ENCODE measurements at regions not wholly inside any gene's neighbourhood (a gene's known extent, or its start where the extent isn't known, plus 50 kb on each side); places are given as distances from the start of the nearest gene placed in this dataset.

GRCh38 chr1:59104191-59104760, 192.6 kb upstream of the FGGY start:
- Histone ChIP-seq H3K27me3 (no peaks in the 10 kb centered on the region), H3K9me3 (no peaks in the 10 kb centered on the region), H3K4me1 (peaks cover 6% of the 10 kb centered on the region), H3K27ac (peak overlapping the region in 2 of 4 donors; percentile 1 to 50), H3K36me3 (replicated peaks in 1 of 2; ENCODE audit: insufficient read depth in 1 of 2, low read depth in 2 of 2) (no peaks in the 10 kb centered on the region), H3K4me3 (no peak overlapping the region)
- no peak for DNase-seq
- intact Hi-C loops (cut with DNase I): no loop called here
- WGBS, 2 donors: 21 to 29% methylated on average over 4 of the region's 4 CpGs
- TF ChIP-seq CTCF (IDR thresholded peaks at IDR 0.05): no peak
- no peak for TF ChIP-seq POLR2A (IDR thresholded peaks at IDR 0.05)
- ATAC-seq: peak; percentile 46

GRCh38 chr1:59105548-59106507, 191.1 kb upstream of the FGGY start:
- no peaks in the 10 kb centered on the region for H3K36me3 ChIP-seq (replicated peaks in 1 of 2; ENCODE audit: insufficient read depth in 1 of 2, low read depth in 2 of 2)
- ATAC-seq (peak; percentile 23), DNase-seq (peak in 1 of 4 donors; percentile 13)
- H3K27me3 ChIP-seq: no peaks in the 10 kb centered on the region
- H3K27ac ChIP-seq: peak overlapping the region in 1 of 4 donors; percentile 53
- no peak overlapping the region for H3K4me3 ChIP-seq
- intact Hi-C loops (cut with DNase I): no loop called here
- no peaks in the 10 kb centered on the region for H3K9me3 ChIP-seq
- peaks cover 6% of the 10 kb centered on the region for H3K4me1 ChIP-seq
- whole genome bisulfite sequencing, 2 donors: 77 to 83% methylated on average over 7 of the region's 7 CpGs
- TF ChIP-seq POLR2A (IDR thresholded peaks at IDR 0.05): no peak
- no peak for TF ChIP-seq CTCF (IDR thresholded peaks at IDR 0.05)

GRCh38 chr1:59107516-59107915, 189.4 kb upstream of the FGGY start:
- H3K4me1 ChIP-seq: peaks cover 6% of the 10 kb centered on the region
- no peak for TF ChIP-seq CTCF (IDR thresholded peaks at IDR 0.05)
- no peak for TF ChIP-seq POLR2A (IDR thresholded peaks at IDR 0.05)
- ATAC-seq (no peak), DNase-seq (peak in 3 of 4 donors; percentile 20 to 54 (median 51))
- WGBS, 2 donors: 28 to 50% methylated on average over 2 to 5 of the region's 5 CpGs
- no peak overlapping the region for H3K27ac ChIP-seq
- no peak overlapping the region for H3K4me3 ChIP-seq
- H3K36me3 ChIP-seq (replicated peaks in 1 of 2; ENCODE audit: insufficient read depth in 1 of 2, low read depth in 2 of 2): no peaks in the 10 kb centered on the region
- no peaks in the 10 kb centered on the region for H3K9me3 ChIP-seq
- H3K27me3 ChIP-seq: no peaks in the 10 kb centered on the region
- intact Hi-C loops (cut with DNase I): no loop called here

GRCh38 chr1:59107916-59108315, 189.0 kb upstream of the FGGY start:
- Histone ChIP-seq H3K27ac (no peak overlapping the region), H3K27me3 (no peaks in the 10 kb centered on the region), H3K4me1 (peaks cover 6% of the 10 kb centered on the region), H3K36me3 (replicated peaks in 1 of 2; ENCODE audit: insufficient read depth in 1 of 2, low read depth in 2 of 2) (no peaks in the 10 kb centered on the region), H3K9me3 (no peaks in the 10 kb centered on the region), H3K4me3 (no peak overlapping the region)
- intact Hi-C loops (cut with DNase I): no loop called here
- peak in 1 of 4 donors; percentile 50 for DNase-seq
- 59 to 69% methylated on average over 5 of the region's 5 CpGs for WGBS, 2 donors
- TF ChIP-seq CTCF (IDR thresholded peaks at IDR 0.05) (peak in 1 of 7 experiments; percentile 28), POLR2A (IDR thresholded peaks at IDR 0.05) (no peak)
- ATAC-seq: no peak
